ENCODE measurements at regions not wholly inside any gene's neighbourhood (a gene's known extent, or its start where the extent isn't known, plus 50 kb on each side); places are given as distances from the start of the nearest gene placed in this dataset.

DNA sequence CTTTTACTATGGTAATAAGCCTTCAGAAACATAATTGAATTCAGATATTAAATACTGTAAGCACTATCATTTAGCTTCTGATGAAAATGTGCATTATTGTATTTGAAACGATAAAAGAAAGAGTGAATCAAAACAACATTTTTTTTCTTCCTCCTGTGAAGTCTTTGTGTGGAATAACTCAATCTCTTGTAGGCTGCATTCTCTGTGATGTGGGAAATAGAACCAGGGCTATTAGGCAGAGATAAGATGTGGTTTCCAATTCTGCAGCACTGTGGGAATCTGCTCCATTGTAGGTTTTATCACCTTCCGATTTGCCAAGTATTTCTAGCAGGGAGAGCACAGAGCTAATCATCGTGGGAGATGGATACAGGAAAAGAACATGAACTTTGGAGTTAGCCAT, 624.5 kb downstream of the RBFOX1 start:
- TF ChIP-seq EZH2 (IDR thresholded peaks at IDR 0.05) (no peak), EZH2phosphoT487 (IDR thresholded peaks at IDR 0.05) (no peak)

Data from neural progenitor cell (in vitro differentiated cells).